ENCODE measurements at regions not wholly inside any gene's neighbourhood (a gene's known extent, or its start where the extent isn't known, plus 50 kb on each side); places are given as distances from the start of the nearest gene placed in this dataset.

DNA sequence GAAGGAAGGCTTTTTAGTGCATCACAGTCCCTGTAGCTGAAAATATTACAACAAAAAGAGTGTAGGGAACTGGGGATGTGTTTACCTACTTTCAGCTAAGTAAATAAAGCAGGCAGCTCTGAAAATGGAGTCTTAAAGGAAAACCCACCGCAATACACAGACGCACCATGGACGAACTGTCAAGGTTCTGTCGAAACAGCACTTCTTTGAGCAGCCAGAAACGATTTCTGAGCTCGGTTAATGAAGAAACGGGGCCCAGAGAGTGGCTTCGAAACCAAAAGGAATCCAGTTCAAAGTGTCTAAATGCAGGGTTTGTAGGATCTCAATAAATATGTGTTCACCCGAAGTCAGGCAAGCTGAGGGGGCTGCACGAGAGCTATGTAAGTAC, 275.4 kb upstream of the NEBL start:
- DNase-seq (ENCODE audit: low read depth, low spot score) (no peak), FAIRE-seq (no peak), ATAC-seq (no peak)
- Histone ChIP-seq H3K9me3 (replicated peaks; ENCODE audit: control insufficient read depth, insufficient read depth, low read length) (no peaks in the 10 kb centered on the region), H3K27me3 (replicated peaks in 1 of 2; ENCODE audit: control insufficient read depth in 2 of 2, insufficient read depth in 2 of 2, low read length in 1 of 2) (peaks cover 2 to 12% of the 10 kb centered on the region in 2 experiments), H3K27ac (ENCODE audit: control insufficient read depth, insufficient read depth) (no peak overlapping the region), H3K4me1 (ENCODE audit: control insufficient read depth, insufficient read depth, low read length) (no peaks in the 10 kb centered on the region), H4K20me1 (ENCODE audit: control insufficient read depth, insufficient read depth) (no peaks in the 10 kb centered on the region), H3K9ac (ENCODE audit: control insufficient read depth, insufficient read depth, low read length) (no peak overlapping the region), H3K4me3 (no peak overlapping the region), H3K79me2 (ENCODE audit: control insufficient read depth, insufficient read depth, low read length) (no peaks in the 10 kb centered on the region), H3K4me2 (ENCODE audit: control insufficient read depth, insufficient read depth) (no peak overlapping the region), H3K36me3 (ENCODE audit: control insufficient read depth in 2 of 2, insufficient read depth in 2 of 2, low read length in 1 of 2) (no peaks in the 10 kb centered on the region), H2AFZ (ENCODE audit: control insufficient read depth, low read depth, low read length) (no peak overlapping the region)
- intact Hi-C loops (cut with micrococcal nuclease; ENCODE audit: unreplicated experiment) (no loop called here), in situ Hi-C loops (cut with MboI) (no loop called here)
- TF ChIP-seq CREB1 (IDR thresholded peaks at IDR 0.05; ENCODE audit: low read depth) (no peak), FOXK2 (IDR thresholded peaks at IDR 0.05) (no peak), CHD4 (IDR thresholded peaks at IDR 0.05) (no peak), JUND (IDR thresholded peaks at IDR 0.05; ENCODE audit: low read depth, low read length) (no peak), POLR2AphosphoS5 (IDR thresholded peaks at IDR 0.05; ENCODE audit: low read length) (no peak), RBBP5 (conservative IDR thresholded peaks at IDR 0.05) (no peak), WRNIP1 (IDR thresholded peaks at IDR 0.05; ENCODE audit: borderline replicate concordance, low read depth, low read length) (no peak)
- ChIA-PET CTCF (no interaction called here), POLR2A (no interaction called here), SMC1A (ENCODE audit: uncharacterized antibody, unreplicated experiment) (interaction anchor here (0.6 kb wide), 1 partner anchor 346 kb away, joined by 3 read pairs; no protein-coding TSS in a partner anchor), RAD21 (ENCODE audit: unreplicated experiment) (no interaction called here)
- 34% methylated on average over 10 of the region's 10 CpGs for WGBS (ENCODE audit: insufficient coverage, insufficient replicate concordance, low lambda C conversion rate, missing lambda C conversion rate)
- no TSS peak for BruUV-seq (replicated peaks)

GRCh38 chr10:21171936-21172541, 274.9 kb upstream of the NEBL start:
- Histone ChIP-seq H3K9me3 (replicated peaks; ENCODE audit: control insufficient read depth, insufficient read depth, low read length) (no peaks in the 10 kb centered on the region), H3K27me3 (replicated peaks in 1 of 2; ENCODE audit: control insufficient read depth in 2 of 2, insufficient read depth in 2 of 2, low read length in 1 of 2) (peaks cover 2 to 12% of the 10 kb centered on the region in 2 experiments), H3K27ac (ENCODE audit: control insufficient read depth, insufficient read depth) (no peak overlapping the region), H2AFZ (ENCODE audit: control insufficient read depth, low read depth, low read length) (no peak overlapping the region), H3K36me3 (ENCODE audit: control insufficient read depth in 2 of 2, insufficient read depth in 2 of 2, low read length in 1 of 2) (no peaks in the 10 kb centered on the region), H4K20me1 (ENCODE audit: control insufficient read depth, insufficient read depth) (no peaks in the 10 kb centered on the region), H3K4me3 (no peak overlapping the region), H3K79me2 (ENCODE audit: control insufficient read depth, insufficient read depth, low read length) (no peaks in the 10 kb centered on the region), H3K4me2 (ENCODE audit: control insufficient read depth, insufficient read depth) (no peak overlapping the region), H3K4me1 (ENCODE audit: control insufficient read depth, insufficient read depth, low read length) (no peaks in the 10 kb centered on the region), H3K9ac (ENCODE audit: control insufficient read depth, insufficient read depth, low read length) (no peak overlapping the region)
- no TSS peak for BruUV-seq (replicated peaks)
- ATAC-seq (no peak), DNase-seq (ENCODE audit: low read depth, low spot score) (no peak), FAIRE-seq (no peak)
- in situ Hi-C loops (cut with MboI) (no loop called here), intact Hi-C loops (cut with micrococcal nuclease; ENCODE audit: unreplicated experiment) (no loop called here)
- RAD21 ChIA-PET (ENCODE audit: unreplicated experiment) = no interaction called here
- 62% methylated on average over 6 of the region's 6 CpGs for WGBS (ENCODE audit: insufficient coverage, insufficient replicate concordance, low lambda C conversion rate, missing lambda C conversion rate)
- CTCF ChIA-PET = no interaction called here
- SMC1A ChIA-PET (ENCODE audit: uncharacterized antibody, unreplicated experiment) = interaction anchor here (0.6 kb wide), 1 partner anchor 346 kb away, joined by 3 read pairs; no protein-coding TSS in a partner anchor
- POLR2A ChIA-PET = no interaction called here
- TF ChIP-seq RCOR1 (conservative IDR thresholded peaks at IDR 0.05; ENCODE audit: low read depth, low read length) = no peak
- TF ChIP-seq, protein P1, sequence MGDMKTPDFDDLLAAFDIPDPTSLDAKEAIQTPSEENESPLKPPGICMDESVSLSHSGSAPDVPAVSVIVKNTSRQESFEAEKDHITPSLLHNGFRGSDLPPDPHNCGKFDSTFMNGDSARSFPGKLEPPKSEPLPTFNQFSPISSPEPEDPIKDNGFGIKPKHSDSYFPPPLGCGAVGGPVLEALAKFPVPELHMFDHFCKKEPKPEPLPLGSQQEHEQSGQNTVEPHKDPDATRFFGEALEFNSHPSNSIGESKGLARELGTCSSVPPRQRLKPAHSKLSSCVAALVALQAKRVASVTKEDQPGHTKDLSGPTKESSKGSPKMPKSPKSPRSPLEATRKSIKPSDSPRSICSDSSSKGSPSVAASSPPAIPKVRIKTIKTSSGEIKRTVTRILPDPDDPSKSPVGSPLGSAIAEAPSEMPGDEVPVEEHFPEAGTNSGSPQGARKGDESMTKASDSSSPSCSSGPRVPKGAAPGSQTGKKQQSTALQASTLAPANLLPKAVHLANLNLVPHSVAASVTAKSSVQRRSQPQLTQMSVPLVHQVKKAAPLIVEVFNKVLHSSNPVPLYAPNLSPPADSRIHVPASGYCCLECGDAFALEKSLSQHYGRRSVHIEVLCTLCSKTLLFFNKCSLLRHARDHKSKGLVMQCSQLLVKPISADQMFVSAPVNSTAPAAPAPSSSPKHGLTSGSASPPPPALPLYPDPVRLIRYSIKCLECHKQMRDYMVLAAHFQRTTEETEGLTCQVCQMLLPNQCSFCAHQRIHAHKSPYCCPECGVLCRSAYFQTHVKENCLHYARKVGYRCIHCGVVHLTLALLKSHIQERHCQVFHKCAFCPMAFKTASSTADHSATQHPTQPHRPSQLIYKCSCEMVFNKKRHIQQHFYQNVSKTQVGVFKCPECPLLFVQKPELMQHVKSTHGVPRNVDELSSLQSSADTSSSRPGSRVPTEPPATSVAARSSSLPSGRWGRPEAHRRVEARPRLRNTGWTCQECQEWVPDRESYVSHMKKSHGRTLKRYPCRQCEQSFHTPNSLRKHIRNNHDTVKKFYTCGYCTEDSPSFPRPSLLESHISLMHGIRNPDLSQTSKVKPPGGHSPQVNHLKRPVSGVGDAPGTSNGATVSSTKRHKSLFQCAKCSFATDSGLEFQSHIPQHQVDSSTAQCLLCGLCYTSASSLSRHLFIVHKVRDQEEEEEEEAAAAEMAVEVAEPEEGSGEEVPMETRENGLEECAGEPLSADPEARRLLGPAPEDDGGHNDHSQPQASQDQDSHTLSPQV (IDR thresholded peaks at IDR 0.05) = no peak
- no peak for TF ChIP-seq ESRRA (IDR thresholded peaks at IDR 0.05; ENCODE audit: low read length)
- no peak for TF ChIP-seq CHD1 (IDR thresholded peaks at IDR 0.05; ENCODE audit: low read depth, low read length)
- no peak for TF ChIP-seq HCFC1 (IDR thresholded peaks at IDR 0.05; ENCODE audit: low read length)
- TF ChIP-seq CBX5 (IDR thresholded peaks at IDR 0.05; ENCODE audit: low read depth) = no peak
- TF ChIP-seq RUNX3 (IDR thresholded peaks at IDR 0.05; ENCODE audit: low read length) = no peak
- TF ChIP-seq IKZF1 (conservative IDR thresholded peaks at IDR 0.05) = no peak
